Parathyroid adenoma (tissue), 2 donors: ENCODE measurements at regions not wholly inside any gene's neighbourhood (a gene's known extent, or its start where the extent isn't known, plus 50 kb on each side); places are given as distances from the start of the nearest gene placed in this dataset.

Experiments used
- H2AFZ ChIP-seq: fragments of 300-600 bp; sonication (generic); one replicate; pipeline ENCODE4 v1.7.0; 2017; ENCODE audit warnings: antibody characterized with exemption, mild to moderate bottlenecking
- H3K27ac ChIP-seq: fragments of 300-600 bp; sonication (generic); one replicate; pipeline ENCODE4 v1.7.0; 2017
- H3K27me3 ChIP-seq: fragments of 300-600 bp; sonication (generic); one replicate; pipeline ENCODE4 v1.7.0; 2017; ENCODE audit warnings: low read length; ENCODE audit not compliant: control insufficient read depth, insufficient read depth
- H3K36me3 ChIP-seq: fragments of 300-600 bp; sonication (generic); one replicate; pipeline ENCODE4 v1.7.0; 2017; ENCODE audit warnings: low read length; ENCODE audit not compliant: control insufficient read depth, insufficient read depth
- H3K4me1 ChIP-seq: fragments of 300-600 bp; sonication (generic); one replicate; pipeline ENCODE4 v1.7.0; 2017; ENCODE audit warnings: control low read depth
- H3K4me2 ChIP-seq: fragments of 300-600 bp; sonication (generic); one replicate; pipeline ENCODE4 v1.7.0; 2017; ENCODE audit warnings: low read length
- H3K4me3 ChIP-seq: fragments of 300-600 bp; sonication (generic); one replicate; pipeline ENCODE4 v1.7.0; 2017; ENCODE audit warnings: low read depth, low read length
- H3K79me2 ChIP-seq: fragments of 300-600 bp; sonication (generic); one replicate; pipeline ENCODE4 v1.7.0; 2017; ENCODE audit warnings: control low read depth
- H3K9ac ChIP-seq: fragments of 300-600 bp; sonication (generic); one replicate; pipeline ENCODE4 v1.7.0; 2017; ENCODE audit warnings: mild to moderate bottlenecking
- H3K9me3 ChIP-seq: fragments of 300-600 bp; sonication (generic); one replicate; pipeline ENCODE4 v1.7.0; 2017; ENCODE audit warnings: low read length; ENCODE audit not compliant: control insufficient read depth
- TF ChIP-seq, protein P1 (sequence below): fragments of 300-600 bp; sonication (generic); IDR thresholded peaks from one replicate; pipeline ENCODE4 v1.7.0; 2017; ENCODE audit warnings: antibody characterized with exemption, mild to moderate bottlenecking
- donor health status: primary hyperparathyroidism.

DNA sequence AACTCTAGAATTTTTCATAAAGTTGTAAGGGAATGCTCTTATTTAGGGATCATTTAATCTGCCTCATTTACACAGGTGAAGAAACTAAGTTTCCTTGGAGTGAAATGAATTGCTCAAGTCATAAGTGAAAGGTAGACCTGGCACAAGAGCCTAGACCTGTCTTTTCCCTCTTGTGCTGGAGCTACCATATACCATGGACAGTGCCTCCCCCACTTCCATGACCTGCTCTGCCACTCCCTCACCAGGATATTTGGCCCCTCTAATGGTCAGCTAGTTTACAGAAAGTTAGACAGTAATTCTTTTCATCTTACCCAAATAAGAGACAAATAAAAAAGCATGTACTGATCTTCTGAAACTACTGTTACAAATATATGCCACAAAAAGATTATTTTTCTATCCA is 105.5 kb upstream of the ACO1 start:
- Histone ChIP-seq H3K4me2 (no peak overlapping the region), H2AFZ (no peak overlapping the region), H3K27ac (no peak overlapping the region), H3K4me3 (no peak overlapping the region), H3K4me1 (no peaks in the 10 kb centered on the region), H3K9me3 (no peaks in the 10 kb centered on the region), H3K36me3 (no peaks in the 10 kb centered on the region), H3K79me2 (no peaks in the 10 kb centered on the region), H3K27me3 (no peaks in the 10 kb centered on the region), H3K9ac (no peak overlapping the region)
- TF ChIP-seq, protein P1, sequence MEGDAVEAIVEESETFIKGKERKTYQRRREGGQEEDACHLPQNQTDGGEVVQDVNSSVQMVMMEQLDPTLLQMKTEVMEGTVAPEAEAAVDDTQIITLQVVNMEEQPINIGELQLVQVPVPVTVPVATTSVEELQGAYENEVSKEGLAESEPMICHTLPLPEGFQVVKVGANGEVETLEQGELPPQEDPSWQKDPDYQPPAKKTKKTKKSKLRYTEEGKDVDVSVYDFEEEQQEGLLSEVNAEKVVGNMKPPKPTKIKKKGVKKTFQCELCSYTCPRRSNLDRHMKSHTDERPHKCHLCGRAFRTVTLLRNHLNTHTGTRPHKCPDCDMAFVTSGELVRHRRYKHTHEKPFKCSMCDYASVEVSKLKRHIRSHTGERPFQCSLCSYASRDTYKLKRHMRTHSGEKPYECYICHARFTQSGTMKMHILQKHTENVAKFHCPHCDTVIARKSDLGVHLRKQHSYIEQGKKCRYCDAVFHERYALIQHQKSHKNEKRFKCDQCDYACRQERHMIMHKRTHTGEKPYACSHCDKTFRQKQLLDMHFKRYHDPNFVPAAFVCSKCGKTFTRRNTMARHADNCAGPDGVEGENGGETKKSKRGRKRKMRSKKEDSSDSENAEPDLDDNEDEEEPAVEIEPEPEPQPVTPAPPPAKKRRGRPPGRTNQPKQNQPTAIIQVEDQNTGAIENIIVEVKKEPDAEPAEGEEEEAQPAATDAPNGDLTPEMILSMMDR = no peak

DNA sequence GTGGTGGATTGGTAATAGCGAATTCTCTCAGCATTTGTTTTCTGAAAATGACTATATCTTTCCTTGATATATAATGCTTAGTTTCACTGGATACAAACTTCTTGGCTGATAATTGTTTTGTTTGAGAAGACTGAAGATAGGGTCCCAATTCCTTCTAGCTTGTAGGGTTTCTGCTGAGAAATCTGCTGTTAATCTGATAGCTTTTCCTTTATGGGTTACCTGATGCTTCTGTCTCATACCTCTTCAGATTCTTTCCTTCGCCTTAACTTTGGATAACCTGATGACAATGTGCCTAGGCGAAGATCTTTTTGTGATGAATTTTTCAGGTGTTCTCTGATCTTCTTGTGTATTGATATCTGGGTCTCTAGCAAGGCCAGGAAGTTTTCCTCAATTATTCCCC is 94.7 kb upstream of the ACO1 start:
- no peaks in the 10 kb centered on the region for H3K4me1 ChIP-seq
- no peak overlapping the region for H3K27ac ChIP-seq
- TF ChIP-seq, protein P1 = no peak
- no peak overlapping the region for H3K4me2 ChIP-seq
- no peak overlapping the region for H3K4me3 ChIP-seq
- H3K9me3 ChIP-seq = no peaks in the 10 kb centered on the region
- H3K36me3 ChIP-seq = no peaks in the 10 kb centered on the region
- no peaks in the 10 kb centered on the region for H3K27me3 ChIP-seq
- H2AFZ ChIP-seq = no peak overlapping the region
- H3K79me2 ChIP-seq = no peaks in the 10 kb centered on the region
- H3K9ac ChIP-seq = no peak overlapping the region

- Histone ChIP-seq H3K79me2 (no peaks in the 10 kb centered on the region), H2AFZ (no peak overlapping the region), H3K9me3 (no peaks in the 10 kb centered on the region), H3K9ac (no peak overlapping the region), H3K4me1 (no peaks in the 10 kb centered on the region), H3K4me3 (no peak overlapping the region), H3K27ac (no peak overlapping the region), H3K4me2 (no peak overlapping the region), H3K27me3 (no peaks in the 10 kb centered on the region), H3K36me3 (no peaks in the 10 kb centered on the region)
- TF ChIP-seq, protein P1 = no peak
These were observed 93.1 kb upstream of the ACO1 start for GRCh38 chr9:32291370-32291769.

DNA sequence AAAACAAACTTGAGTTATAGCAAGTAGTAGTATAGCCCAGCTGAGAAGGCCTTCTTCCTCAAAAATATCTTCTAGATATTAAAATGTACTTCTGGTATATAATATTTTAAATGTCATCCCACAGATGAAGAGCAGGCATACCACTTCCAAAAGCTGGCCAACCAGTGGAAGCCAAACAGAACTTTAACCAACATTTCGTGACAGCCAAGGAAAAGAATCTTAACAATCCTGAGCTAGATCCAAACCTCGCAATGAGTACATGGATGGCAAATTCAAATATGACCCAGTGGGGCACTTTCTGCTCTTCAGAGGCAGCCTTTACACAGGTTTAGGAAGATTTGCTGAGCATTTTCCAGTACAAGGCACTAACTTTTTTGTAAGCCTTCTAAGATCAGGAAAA is 91.8 kb upstream of the ACO1 start:
- Histone ChIP-seq H3K4me3 (no peak overlapping the region), H3K9ac (no peak overlapping the region), H2AFZ (no peak overlapping the region), H3K27ac (no peak overlapping the region), H3K4me1 (no peaks in the 10 kb centered on the region), H3K9me3 (no peaks in the 10 kb centered on the region), H3K27me3 (no peaks in the 10 kb centered on the region), H3K36me3 (no peaks in the 10 kb centered on the region), H3K79me2 (no peaks in the 10 kb centered on the region), H3K4me2 (no peak overlapping the region)
- TF ChIP-seq, protein P1 = no peak

DNA sequence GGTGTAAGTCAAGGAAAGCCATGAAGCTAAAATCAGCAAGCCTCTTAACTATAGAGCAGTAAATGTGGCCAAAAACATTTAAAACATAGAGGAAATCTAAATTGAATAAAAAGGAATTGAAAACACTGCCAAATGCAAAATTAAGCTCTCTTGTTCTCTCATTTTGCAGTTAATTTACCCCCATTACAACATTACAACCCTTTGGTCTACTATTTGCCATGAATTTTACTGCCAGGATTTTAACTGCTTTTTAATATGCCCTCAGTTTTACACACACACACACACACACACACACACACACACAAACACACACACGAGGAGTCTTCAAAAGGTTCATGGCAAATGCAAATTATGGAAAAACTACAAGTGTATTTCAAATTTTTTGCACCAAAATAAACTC is 91.4 kb upstream of the ACO1 start:
- TF ChIP-seq, protein P1 = no peak
- H3K27me3 ChIP-seq = no peaks in the 10 kb centered on the region
- H3K36me3 ChIP-seq = no peaks in the 10 kb centered on the region
- no peak overlapping the region for H3K27ac ChIP-seq
- H3K4me1 ChIP-seq = no peaks in the 10 kb centered on the region
- no peak overlapping the region for H3K4me2 ChIP-seq
- no peaks in the 10 kb centered on the region for H3K79me2 ChIP-seq
- no peaks in the 10 kb centered on the region for H3K9me3 ChIP-seq
- no peak overlapping the region for H3K9ac ChIP-seq
- H2AFZ ChIP-seq = no peak overlapping the region
- no peak overlapping the region for H3K4me3 ChIP-seq
